H1 (cell line): ENCODE measurements at regions not wholly inside any gene's neighbourhood (a gene's known extent, or its start where the extent isn't known, plus 50 kb on each side); places are given as distances from the start of the nearest gene placed in this dataset.

Experiments used
- CEBPB ChIP-seq: IDR thresholded peaks from 2 replicates; pipeline ENCODE4 v1.6.1; 2012; ENCODE audit warnings: low read depth, low read length
- CHD7 ChIP-seq: fragments of 300-600 bp; sonication (generic); IDR thresholded peaks from 2 replicates; pipeline ENCODE4 v1.7.1; 2012; ENCODE audit warnings: low read length, moderate library complexity, mild to moderate bottlenecking, inconsistent platforms; ENCODE audit not compliant: insufficient replicate concordance
- CTBP2 ChIP-seq: IDR thresholded peaks from 2 replicates; pipeline ENCODE4 v1.7.0; 2011; ENCODE audit warnings: borderline replicate concordance, mild to moderate bottlenecking, moderate library complexity, mixed read lengths, low read length; ENCODE audit not compliant: insufficient read depth, insufficient read length
- KDM4A ChIP-seq: IDR thresholded peaks from one replicate; pipeline ENCODE4 v1.7.1; 2012; ENCODE audit warnings: low read depth, mild to moderate bottlenecking, moderate library complexity, low read length, inconsistent platforms; ENCODE audit not compliant: severe bottlenecking
- RBBP5 ChIP-seq: IDR thresholded peaks from 2 replicates; pipeline ENCODE4 v1.7.1; 2012; ENCODE audit warnings: low read depth, mild to moderate bottlenecking, inconsistent platforms, low read length, moderate library complexity, borderline replicate concordance
- RFX5 ChIP-seq: IDR thresholded peaks from 2 replicates; pipeline ENCODE4 v1.6.1; 2011; ENCODE audit warnings: low read depth, low read length, improper control_type of control experiment, borderline replicate concordance
- RXRA ChIP-seq: IDR thresholded peaks from 2 replicates; pipeline ENCODE4 v1.6.1; 2011; ENCODE audit warnings: low read depth, mild to moderate bottlenecking, low read length, moderate library complexity; ENCODE audit not compliant: insufficient read depth
- SP4 ChIP-seq: IDR thresholded peaks from 2 replicates; pipeline ENCODE4 v1.6.1; 2012; ENCODE audit warnings: low read length, inconsistent platforms
- SRF ChIP-seq: IDR thresholded peaks from 2 replicates; pipeline ENCODE4 v1.6.1; 2011; ENCODE audit warnings: mild to moderate bottlenecking, low read depth, low read length, moderate library complexity
- TEAD4 ChIP-seq: IDR thresholded peaks from 2 replicates; pipeline ENCODE4 v1.6.1; 2012; ENCODE audit warnings: low read depth, low read length, inconsistent platforms, mixed read lengths
- YY1 ChIP-seq: IDR thresholded peaks from 2 replicates; pipeline ENCODE4 v1.6.1; 2011; ENCODE audit warnings: low read depth, mild to moderate bottlenecking, low read length

- TF ChIP-seq CHD7 = no peak
- TF ChIP-seq YY1 = no peak
- TF ChIP-seq SP4 = no peak
- TF ChIP-seq SRF = no peak
- no peak for TF ChIP-seq RXRA
- no peak for TF ChIP-seq CTBP2
- no peak for TF ChIP-seq TEAD4
- TF ChIP-seq RFX5 = no peak
- no peak for TF ChIP-seq CEBPB
- no peak for TF ChIP-seq RBBP5
- TF ChIP-seq KDM4A = no peak
These were observed 549.4 kb upstream of the SLITRK1 start (continued) for GRCh38 chr13:84431646-84432045.
